CD4-positive, alpha-beta memory T cell (primary cell): ENCODE measurements at regions not wholly inside any gene's neighbourhood (a gene's known extent, or its start where the extent isn't known, plus 50 kb on each side); places are given as distances from the start of the nearest gene placed in this dataset.

Experiments used
- CTCF ChIA-PET: fragments of 350-600 bp; sonication (Branson Sonifier 250); formaldehyde crosslinking; loops from one replicate; lab custom pipeline; 2021; ENCODE audit warnings: inconsistent platforms; ENCODE audit not compliant: partially characterized antibody; lab: Charles Lee
- POLR2A ChIA-PET: fragments of 350-600 bp; sonication (Branson Sonifier 250); formaldehyde crosslinking; loops from one replicate; lab custom pipeline; 2021; ENCODE audit not compliant: partially characterized antibody; lab: Charles Lee
- DNase-seq, 5 donors: peaks; one replicate each; pipeline versions ENCODE4 v3.0.0 to v3.0.0-alpha.2; 2020 to 2022; ENCODE audit warnings: mixed read lengths in 1 of 5
- H3K27ac ChIP-seq: one replicate; pipeline ENCODE4 v1.7.0; 2013; ENCODE audit warnings: low read depth, low read length
- H3K27me3 ChIP-seq: 2 replicates; pipeline ENCODE4 v1.7.0; 2013; ENCODE audit warnings: mild to moderate bottlenecking, low read length, moderate library complexity; ENCODE audit not compliant: insufficient read depth
- H3K36me3 ChIP-seq: 2 replicates; pipeline ENCODE4 v1.7.0; 2013; ENCODE audit warnings: mild to moderate bottlenecking, low read length, moderate library complexity; ENCODE audit not compliant: insufficient read depth
- H3K4me1 ChIP-seq: 2 replicates; pipeline ENCODE4 v1.7.0; 2013; ENCODE audit warnings: mild to moderate bottlenecking, low read length, moderate library complexity; ENCODE audit not compliant: insufficient read depth
- H3K4me3 ChIP-seq, 2 donors: one replicate each; pipeline ENCODE4 v1.7.0; 2013; ENCODE audit warnings: low read length in 2 of 2, mild to moderate bottlenecking in 1 of 2
- H3K9me3 ChIP-seq, 2 donors: one replicate each; pipeline ENCODE4 v1.7.0; 2013; ENCODE audit warnings: low read length in 2 of 2, control low read depth in 1 of 2; ENCODE audit not compliant: control insufficient read depth in 1 of 2
- H3K27ac Mint-ChIP-seq, 7 donors: one replicate each; pipeline ENCODE4 v1.8.0; 2020 to 2021; ENCODE audit warnings: mixed read lengths in 7 of 7, mild to moderate bottlenecking in 6 of 7, inconsistent platforms in 3 of 7, moderate library complexity in 3 of 7
- H3K27me3 Mint-ChIP-seq, 2 donors: one replicate each; pipeline ENCODE4 v1.8.0; 2020 to 2021; ENCODE audit warnings: mixed read lengths in 2 of 2
- H3K36me3 Mint-ChIP-seq, 2 donors: one replicate each; pipeline ENCODE4 v1.8.0; 2020 to 2021; ENCODE audit warnings: mixed read lengths in 2 of 2, inconsistent platforms in 1 of 2, mild to moderate bottlenecking in 1 of 2
- H3K4me1 Mint-ChIP-seq, 4 donors: one replicate each; pipeline ENCODE4 v1.8.0; 2020 to 2021; ENCODE audit warnings: mixed read lengths in 4 of 4, mild to moderate bottlenecking in 1 of 4
- H3K4me3 Mint-ChIP-seq, 8 donors: one replicate each; pipeline ENCODE4 v1.8.0; 2020 to 2021; ENCODE audit warnings: mixed read lengths in 8 of 8, mild to moderate bottlenecking in 7 of 8, moderate library complexity in 6 of 8, inconsistent platforms in 3 of 8
- H3K9me3 Mint-ChIP-seq, 8 donors: one replicate each; pipeline ENCODE4 v1.8.0; 2020 to 2021; ENCODE audit warnings: mixed read lengths in 8 of 8, mild to moderate bottlenecking in 5 of 8, inconsistent platforms in 3 of 8, moderate library complexity in 1 of 8
- intact Hi-C: fragments of 100-400 bp; cut with micrococcal nuclease; formaldehyde crosslinking; loops from one replicate; pipeline ENCODE4 v1.15.1; 2023

GRCh38 chr9:116027096-116027495 is 126.5 kb upstream of the PAPPA start:
- Histone ChIP-seq H3K4me3 (no peak overlapping the region), H3K9me3 (no peaks in the 10 kb centered on the region), H3K36me3 (no peaks in the 10 kb centered on the region), H3K4me1 (no peaks in the 10 kb centered on the region), H3K27me3 (no peaks in the 10 kb centered on the region), H3K27ac (no peak overlapping the region)
- intact Hi-C loops = no loop called here
- DNase-seq = no peak
- Mint-ChIP-seq H3K36me3 (no peaks in the 10 kb centered on the region), H3K4me1 (no peaks in the 10 kb centered on the region), H3K9me3 (peaks cover 2 to 25% (median 12%) of the 10 kb centered on the region in 8 donors), H3K27me3 (no peaks in the 10 kb centered on the region), H3K27ac (no peak overlapping the region), H3K4me3 (no peak overlapping the region)
- ChIA-PET CTCF (no interaction called here), POLR2A (no interaction called here)

- Mint-ChIP-seq H3K36me3 (no peaks in the 10 kb centered on the region), H3K4me3 (no peak overlapping the region), H3K27ac (no peak overlapping the region), H3K9me3 (peaks cover 2 to 25% (median 12%) of the 10 kb centered on the region in 8 donors), H3K27me3 (no peaks in the 10 kb centered on the region), H3K4me1 (no peaks in the 10 kb centered on the region)
- Histone ChIP-seq H3K36me3 (no peaks in the 10 kb centered on the region), H3K4me1 (no peaks in the 10 kb centered on the region), H3K4me3 (no peak overlapping the region), H3K27me3 (no peaks in the 10 kb centered on the region), H3K9me3 (no peaks in the 10 kb centered on the region), H3K27ac (no peak overlapping the region)
- CTCF ChIA-PET = no interaction called here
- intact Hi-C loops = no loop called here
- POLR2A ChIA-PET = no interaction called here
- no peak for DNase-seq
These were observed 126.1 kb upstream of the PAPPA start for GRCh38 chr9:116027511-116027910.

- POLR2A ChIA-PET = no interaction called here
- intact Hi-C loops = no loop called here
- no peaks in the 10 kb centered on the region for H3K27me3 Mint-ChIP-seq
These were observed 125.6 kb upstream of the PAPPA start for GRCh38 chr9:116027951-116028350.

GRCh38 chr9:116030517-116030916 is 123.1 kb upstream of the PAPPA start:
- Mint-ChIP-seq H3K27ac (no peak overlapping the region), H3K27me3 (no peaks in the 10 kb centered on the region), H3K9me3 (peaks cover 2 to 29% (median 11%) of the 10 kb centered on the region in 8 donors), H3K4me1 (no peaks in the 10 kb centered on the region), H3K4me3 (no peak overlapping the region), H3K36me3 (no peaks in the 10 kb centered on the region)
- H3K9me3 ChIP-seq = no peaks in the 10 kb centered on the region
- POLR2A ChIA-PET = no interaction called here
- CTCF ChIA-PET = no interaction called here
- intact Hi-C loops = no loop called here
- no peak for DNase-seq
- H3K36me3 ChIP-seq = no peaks in the 10 kb centered on the region
- no peak overlapping the region for H3K27ac ChIP-seq
- H3K27me3 ChIP-seq = no peaks in the 10 kb centered on the region
- no peaks in the 10 kb centered on the region for H3K4me1 ChIP-seq
- H3K4me3 ChIP-seq = no peak overlapping the region

More at GRCh38 chr9:116027951-116028350, 125.6 kb upstream of the PAPPA start:
- Mint-ChIP-seq H3K4me1 (no peaks in the 10 kb centered on the region), H3K27ac (no peak overlapping the region), H3K36me3 (no peaks in the 10 kb centered on the region), H3K9me3 (peaks cover 2 to 25% (median 12%) of the 10 kb centered on the region in 8 donors), H3K4me3 (no peak overlapping the region)
- H3K4me1 ChIP-seq = no peaks in the 10 kb centered on the region
- no peaks in the 10 kb centered on the region for H3K9me3 ChIP-seq
- no peak overlapping the region for H3K27ac ChIP-seq
- no peak for DNase-seq
- H3K4me3 ChIP-seq = no peak overlapping the region
- CTCF ChIA-PET = no interaction called here
- no peaks in the 10 kb centered on the region for H3K36me3 ChIP-seq
- no peaks in the 10 kb centered on the region for H3K27me3 ChIP-seq

GRCh38 chr9:116032683-116033440 is 120.7 kb upstream of the PAPPA start:
- Mint-ChIP-seq H3K9me3 (peaks cover 2 to 22% (median 12%) of the 10 kb centered on the region in 8 donors), H3K27me3 (no peaks in the 10 kb centered on the region), H3K27ac (no peak overlapping the region), H3K4me1 (no peaks in the 10 kb centered on the region), H3K36me3 (no peaks in the 10 kb centered on the region), H3K4me3 (no peak overlapping the region)
- no peak overlapping the region for H3K27ac ChIP-seq
- POLR2A ChIA-PET = no interaction called here
- H3K27me3 ChIP-seq = no peaks in the 10 kb centered on the region
- intact Hi-C loops = no loop called here
- H3K36me3 ChIP-seq = no peaks in the 10 kb centered on the region
- H3K4me3 ChIP-seq = no peak overlapping the region
- no peaks in the 10 kb centered on the region for H3K4me1 ChIP-seq
- DNase-seq = no peak
- H3K9me3 ChIP-seq = no peaks in the 10 kb centered on the region
- CTCF ChIA-PET = no interaction called here

- ChIA-PET POLR2A (no interaction called here), CTCF (no interaction called here)
- no peaks in the 10 kb centered on the region for H3K36me3 Mint-ChIP-seq
- Histone ChIP-seq H3K4me3 (no peak overlapping the region), H3K27ac (no peak overlapping the region), H3K4me1 (no peaks in the 10 kb centered on the region), H3K36me3 (no peaks in the 10 kb centered on the region), H3K27me3 (no peaks in the 10 kb centered on the region), H3K9me3 (no peaks in the 10 kb centered on the region)
- H3K27me3 Mint-ChIP-seq = no peaks in the 10 kb centered on the region
- no peak for DNase-seq
- H3K9me3 Mint-ChIP-seq = peaks cover 0 to 3% (median 0%) of the 10 kb centered on the region in 8 donors
- no peak overlapping the region for H3K4me3 Mint-ChIP-seq
- no peak overlapping the region for H3K27ac Mint-ChIP-seq
- no peaks in the 10 kb centered on the region for H3K4me1 Mint-ChIP-seq
- intact Hi-C loops = no loop called here
These were observed 114.3 kb upstream of the PAPPA start for GRCh38 chr9:116039312-116039711.

GRCh38 chr9:116039893-116040292 is 113.7 kb upstream of the PAPPA start:
- no peak overlapping the region for H3K27ac ChIP-seq
- intact Hi-C loops = no loop called here
- H3K9me3 Mint-ChIP-seq = peaks cover 0 to 3% (median 0%) of the 10 kb centered on the region in 8 donors

More at GRCh38 chr9:116039893-116040292, 113.7 kb upstream of the PAPPA start:
- Histone ChIP-seq H3K4me3 (no peak overlapping the region), H3K4me1 (no peaks in the 10 kb centered on the region), H3K27me3 (no peaks in the 10 kb centered on the region), H3K9me3 (no peaks in the 10 kb centered on the region), H3K36me3 (no peaks in the 10 kb centered on the region)
- CTCF ChIA-PET = no interaction called here
- DNase-seq = no peak
- Mint-ChIP-seq H3K27me3 (no peaks in the 10 kb centered on the region), H3K4me3 (no peak overlapping the region), H3K4me1 (no peaks in the 10 kb centered on the region), H3K36me3 (no peaks in the 10 kb centered on the region), H3K27ac (no peak overlapping the region)
- POLR2A ChIA-PET = no interaction called here
